ENCODE measurements at regions not wholly inside any gene's neighbourhood (a gene's known extent, or its start where the extent isn't known, plus 50 kb on each side); places are given as distances from the start of the nearest gene placed in this dataset.

DNA sequence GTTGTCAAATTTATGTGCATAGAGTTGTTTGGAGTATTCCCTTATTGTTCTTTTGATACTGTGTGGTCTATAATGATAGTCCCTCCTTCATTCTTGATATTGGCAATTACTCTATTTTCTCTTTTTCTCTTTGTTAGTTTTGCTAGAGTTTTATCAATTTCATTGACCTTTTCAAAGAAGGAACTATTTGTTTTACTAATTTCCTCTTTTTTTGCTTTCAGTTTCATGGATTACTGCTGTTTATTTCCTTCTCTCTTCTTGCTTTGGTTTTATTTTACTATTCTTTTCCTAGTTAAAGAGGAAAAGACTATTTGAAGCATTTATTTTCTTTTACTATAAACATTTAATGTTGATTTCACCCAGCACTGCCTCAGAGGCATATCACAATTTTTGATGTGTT is 250.9 kb upstream of the PELI2 start:
- Mint-ChIP-seq H3K4me1 (ENCODE audit: low read depth, unreplicated experiment) (no peaks in the 10 kb centered on the region), H3K27ac (ENCODE audit: unreplicated experiment) (no peak overlapping the region), H3K36me3 (ENCODE audit: insufficient read depth, unreplicated experiment) (no peaks in the 10 kb centered on the region), H3K9me3 (ENCODE audit: unreplicated experiment) (peaks cover 16% of the 10 kb centered on the region), H3K4me3 (ENCODE audit: unreplicated experiment) (no peak overlapping the region), H3K27me3 (ENCODE audit: insufficient read depth, unreplicated experiment) (no peaks in the 10 kb centered on the region)
- no peak for DNase-seq
- Histone ChIP-seq H3K4me1 (no peaks in the 10 kb centered on the region), H3K9me3 (peaks cover 5% of the 10 kb centered on the region), H3K27me3 (replicated peaks; ENCODE audit: control insufficient read depth, insufficient read depth, low read length) (no peaks in the 10 kb centered on the region), H3K4me3 (ENCODE audit: low read depth, low read length) (no peak overlapping the region), H3K36me3 (ENCODE audit: control insufficient read depth, insufficient read depth, low read length) (no peaks in the 10 kb centered on the region)
- TF ChIP-seq, protein P1, sequence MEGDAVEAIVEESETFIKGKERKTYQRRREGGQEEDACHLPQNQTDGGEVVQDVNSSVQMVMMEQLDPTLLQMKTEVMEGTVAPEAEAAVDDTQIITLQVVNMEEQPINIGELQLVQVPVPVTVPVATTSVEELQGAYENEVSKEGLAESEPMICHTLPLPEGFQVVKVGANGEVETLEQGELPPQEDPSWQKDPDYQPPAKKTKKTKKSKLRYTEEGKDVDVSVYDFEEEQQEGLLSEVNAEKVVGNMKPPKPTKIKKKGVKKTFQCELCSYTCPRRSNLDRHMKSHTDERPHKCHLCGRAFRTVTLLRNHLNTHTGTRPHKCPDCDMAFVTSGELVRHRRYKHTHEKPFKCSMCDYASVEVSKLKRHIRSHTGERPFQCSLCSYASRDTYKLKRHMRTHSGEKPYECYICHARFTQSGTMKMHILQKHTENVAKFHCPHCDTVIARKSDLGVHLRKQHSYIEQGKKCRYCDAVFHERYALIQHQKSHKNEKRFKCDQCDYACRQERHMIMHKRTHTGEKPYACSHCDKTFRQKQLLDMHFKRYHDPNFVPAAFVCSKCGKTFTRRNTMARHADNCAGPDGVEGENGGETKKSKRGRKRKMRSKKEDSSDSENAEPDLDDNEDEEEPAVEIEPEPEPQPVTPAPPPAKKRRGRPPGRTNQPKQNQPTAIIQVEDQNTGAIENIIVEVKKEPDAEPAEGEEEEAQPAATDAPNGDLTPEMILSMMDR (IDR thresholded peaks at IDR 0.05; ENCODE audit: insufficient read depth in 1 of 2, low read depth in 1 of 2, low read length in 1 of 2, severe bottlenecking in 1 of 2, unreplicated experiment in 1 of 2), result no peak
- intact Hi-C loops (cut with micrococcal nuclease; ENCODE audit: unreplicated experiment), result no loop called here
- ChIA-PET POLR2A (no interaction called here), CTCF (no interaction called here)
- no TSS peak for BruUV-seq (replicated peaks)

- Histone ChIP-seq H3K36me3 (ENCODE audit: control insufficient read depth, insufficient read depth, low read length) (no peaks in the 10 kb centered on the region), H3K4me1 (no peaks in the 10 kb centered on the region), H3K4me3 (ENCODE audit: low read depth, low read length) (no peak overlapping the region), H3K27me3 (replicated peaks; ENCODE audit: control insufficient read depth, insufficient read depth, low read length) (no peaks in the 10 kb centered on the region), H3K9me3 (peaks cover 5% of the 10 kb centered on the region)
- H3K27me3 Mint-ChIP-seq (ENCODE audit: insufficient read depth, unreplicated experiment), result no peaks in the 10 kb centered on the region
- H3K27ac Mint-ChIP-seq (ENCODE audit: unreplicated experiment), result no peak overlapping the region
- H3K9me3 Mint-ChIP-seq (ENCODE audit: unreplicated experiment), result peaks cover 12% of the 10 kb centered on the region
- TF ChIP-seq, protein P1 (IDR thresholded peaks at IDR 0.05; ENCODE audit: insufficient read depth in 1 of 2, low read depth in 1 of 2, low read length in 1 of 2, severe bottlenecking in 1 of 2, unreplicated experiment in 1 of 2), result no peak
- ChIA-PET CTCF (no interaction called here), POLR2A (no interaction called here)
- H3K4me1 Mint-ChIP-seq (ENCODE audit: low read depth, unreplicated experiment), result no peaks in the 10 kb centered on the region
- no peaks in the 10 kb centered on the region for H3K36me3 Mint-ChIP-seq (ENCODE audit: insufficient read depth, unreplicated experiment)
- BruUV-seq (replicated peaks), result no TSS peak
- H3K4me3 Mint-ChIP-seq (ENCODE audit: unreplicated experiment), result no peak overlapping the region
- no peak for DNase-seq
- intact Hi-C loops (cut with micrococcal nuclease; ENCODE audit: unreplicated experiment), result no loop called here
These were observed 250.5 kb upstream of the PELI2 start for GRCh38 chr14:55867719-55868118.

DNA sequence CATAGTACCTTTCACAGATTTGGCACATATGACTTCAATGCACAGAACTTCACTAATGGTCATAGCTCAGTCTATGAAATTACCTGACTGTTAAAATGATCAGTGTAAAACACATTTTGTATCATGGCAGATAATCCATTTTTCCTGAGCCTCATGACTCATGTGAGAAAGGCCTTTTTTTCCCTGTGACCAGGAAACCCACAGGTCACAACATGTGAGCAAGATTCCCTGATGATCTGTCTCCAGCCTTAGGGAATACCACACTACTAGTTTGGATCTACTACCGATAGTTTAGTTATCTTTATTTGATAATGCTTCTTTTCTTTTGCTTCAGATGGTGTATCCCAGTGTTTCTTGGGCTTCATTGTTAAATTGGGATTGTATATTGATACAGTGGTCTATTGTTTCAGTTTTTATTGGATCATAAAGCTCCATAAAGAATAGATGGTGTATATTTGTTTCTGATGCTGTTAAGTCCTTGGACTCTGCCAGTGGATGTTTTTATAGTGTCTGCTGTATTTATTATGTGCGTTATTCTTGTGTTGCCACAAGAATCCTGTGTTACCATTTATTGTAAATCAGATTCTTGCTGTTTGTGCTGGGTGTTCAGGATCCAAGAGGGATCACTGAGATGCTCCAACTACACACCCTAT is 248.7 kb upstream of the PELI2 start:
- no peak for DNase-seq
- Mint-ChIP-seq H3K9me3 (ENCODE audit: unreplicated experiment) (peaks cover 3% of the 10 kb centered on the region), H3K36me3 (ENCODE audit: insufficient read depth, unreplicated experiment) (no peaks in the 10 kb centered on the region), H3K27me3 (ENCODE audit: insufficient read depth, unreplicated experiment) (no peaks in the 10 kb centered on the region), H3K4me1 (ENCODE audit: low read depth, unreplicated experiment) (no peaks in the 10 kb centered on the region), H3K27ac (ENCODE audit: unreplicated experiment) (no peak overlapping the region), H3K4me3 (ENCODE audit: unreplicated experiment) (no peak overlapping the region)
- POLR2A ChIA-PET, result no interaction called here
- TF ChIP-seq, protein P1 (IDR thresholded peaks at IDR 0.05; ENCODE audit: insufficient read depth in 1 of 2, low read depth in 1 of 2, low read length in 1 of 2, severe bottlenecking in 1 of 2, unreplicated experiment in 1 of 2), result no peak
- Histone ChIP-seq H3K36me3 (ENCODE audit: control insufficient read depth, insufficient read depth, low read length) (no peaks in the 10 kb centered on the region), H3K4me3 (ENCODE audit: low read depth, low read length) (no peak overlapping the region), H3K4me1 (no peaks in the 10 kb centered on the region), H3K9me3 (no peaks in the 10 kb centered on the region), H3K27me3 (replicated peaks; ENCODE audit: control insufficient read depth, insufficient read depth, low read length) (no peaks in the 10 kb centered on the region)
- CTCF ChIA-PET, result no interaction called here
- intact Hi-C loops (cut with micrococcal nuclease; ENCODE audit: unreplicated experiment), result no loop called here
- no TSS peak for BruUV-seq (replicated peaks)
